OCI-M1 (cell line): ENCODE measurements at regions not wholly inside any gene's neighbourhood (a gene's known extent, or its start where the extent isn't known, plus 50 kb on each side); places are given as distances from the start of the nearest gene placed in this dataset.
"Not testable (repeated sequence)": the region's sequence is repeated elsewhere in the genome, so short reads cannot be mapped to it uniquely, and the experiment has no call there.

Experiments
- DNase-seq: peaks from one replicate; lab custom pipeline; 2025; lab: John Stamatoyannopoulos, UW

DNA sequence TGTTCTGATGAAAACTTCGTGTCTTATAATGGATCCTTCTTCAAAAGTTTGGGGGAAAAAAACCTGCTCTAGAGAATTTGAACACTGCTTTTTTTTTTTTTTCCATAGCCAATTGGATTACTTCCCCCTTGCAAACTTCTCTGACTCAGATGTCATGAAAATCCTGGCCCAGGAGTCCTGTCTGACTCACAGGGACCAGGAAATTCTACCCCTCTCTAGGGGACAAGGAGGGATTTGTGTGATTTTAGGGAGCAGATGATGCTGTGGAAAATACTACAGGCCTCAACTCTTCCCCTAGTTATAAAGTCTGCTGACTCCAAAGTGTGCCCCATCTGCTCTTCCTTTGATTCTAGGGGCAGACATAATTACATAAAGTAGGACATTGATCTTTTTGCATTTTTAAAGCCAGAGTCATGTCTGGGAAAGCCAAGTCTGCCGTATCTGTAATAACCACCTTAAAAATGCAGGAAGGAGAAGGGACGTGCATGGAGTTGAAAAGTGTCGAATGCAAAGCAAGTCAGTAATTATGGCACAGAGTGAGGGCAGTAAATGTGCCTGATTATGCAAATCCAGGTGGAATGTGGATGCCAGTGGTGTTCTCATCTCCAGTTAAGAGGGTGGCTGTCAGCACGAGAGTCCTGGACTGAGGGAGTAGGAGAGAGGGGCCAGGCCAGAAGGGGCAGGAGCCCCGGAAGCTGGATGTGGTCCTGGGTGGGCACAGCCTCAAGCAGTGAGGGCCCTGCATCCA lies 144.3 kb upstream of the SULF2 start:
- no peak for DNase-seq

DNA sequence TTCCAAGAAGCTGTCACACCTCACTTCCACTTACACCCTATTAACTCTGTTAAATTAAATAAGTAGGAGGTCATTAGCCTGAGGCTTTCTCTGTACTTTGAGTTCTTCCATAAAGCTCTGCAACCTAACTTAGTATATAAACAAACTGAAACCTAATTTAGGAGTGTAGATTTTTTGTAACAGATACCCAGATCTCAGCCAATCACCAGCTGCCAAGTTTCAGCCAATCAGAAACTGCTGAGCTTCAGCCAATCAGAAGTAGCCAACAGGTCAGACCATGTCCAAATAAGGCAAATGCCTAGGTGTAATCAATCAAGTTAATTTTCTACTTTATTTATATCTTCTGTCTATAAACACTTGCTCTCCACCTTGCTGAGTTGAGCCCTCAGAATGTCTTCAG lies 142.7 kb upstream of the SULF2 start:
- no peak for DNase-seq

DNA sequence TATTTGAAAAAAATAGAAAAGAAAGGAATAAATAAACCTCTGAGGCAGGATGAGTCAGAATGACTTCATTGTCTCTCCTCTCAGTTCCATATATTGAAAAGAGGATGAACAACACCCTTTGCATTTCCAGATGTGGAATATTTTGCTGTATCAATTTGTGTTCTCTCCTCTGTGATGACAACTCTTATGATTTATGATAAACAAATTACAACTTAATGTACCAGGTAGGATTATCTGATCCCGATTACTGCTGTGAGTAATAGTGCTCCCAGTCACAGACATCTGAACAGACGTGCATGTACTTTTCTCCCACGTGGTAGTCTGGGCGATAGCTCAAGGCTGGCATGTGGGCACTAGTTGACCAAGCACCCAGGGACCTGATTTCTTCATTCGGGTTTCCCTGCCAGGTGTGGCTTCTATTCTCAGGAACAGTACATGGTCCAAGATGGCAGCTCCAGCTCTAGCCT lies 142.1 kb upstream of the SULF2 start:
- DNase-seq, result no peak

GRCh38 chr20:47926731-47927130 lies 141.4 kb upstream of the SULF2 start:
- DNase-seq, result no peak

DNA sequence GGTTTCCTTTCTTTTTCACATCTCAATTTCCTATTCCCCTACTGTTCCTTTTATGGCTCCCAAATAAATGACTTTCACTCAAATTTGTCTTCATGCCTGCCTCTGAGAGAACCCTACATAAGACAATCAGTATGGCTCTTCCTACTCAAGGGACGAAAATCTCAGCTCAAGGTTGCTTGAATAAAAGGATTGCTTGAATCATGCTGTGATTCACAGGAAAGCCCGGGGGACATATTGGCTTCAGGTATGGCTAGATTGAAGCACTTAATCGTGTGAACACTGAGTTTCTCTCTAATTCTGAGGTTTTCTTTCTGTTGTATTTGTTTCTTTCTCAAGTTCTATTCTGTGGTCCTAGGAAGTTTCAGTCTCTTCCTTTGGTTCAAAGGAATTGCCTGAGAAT lies 140.3 kb upstream of the SULF2 start:
- DNase-seq, result no peak

GRCh38 chr20:47922269-47922668 lies 137.0 kb upstream of the SULF2 start:
- no peak for DNase-seq

DNA sequence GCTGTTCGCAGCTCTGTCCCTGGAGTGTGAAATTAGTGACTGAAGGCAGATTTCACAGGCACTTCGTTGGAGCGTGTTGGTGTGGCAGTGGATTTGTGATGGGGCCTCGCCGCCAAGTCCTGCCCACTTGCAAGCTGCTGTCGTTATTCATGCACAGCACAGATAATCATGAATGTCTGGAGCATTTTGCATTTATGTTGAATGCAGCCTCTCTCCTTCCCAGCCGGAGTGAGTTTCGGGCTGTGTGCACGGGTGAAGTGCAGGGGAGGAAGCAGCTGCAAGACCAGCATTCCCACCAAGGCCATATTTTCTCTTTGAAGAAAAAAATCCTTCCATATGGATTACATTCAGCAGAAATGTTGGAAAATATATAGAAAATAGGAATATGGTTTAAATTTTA lies 136.5 kb upstream of the SULF2 start:
- not testable (repeated sequence) for DNase-seq

DNA sequence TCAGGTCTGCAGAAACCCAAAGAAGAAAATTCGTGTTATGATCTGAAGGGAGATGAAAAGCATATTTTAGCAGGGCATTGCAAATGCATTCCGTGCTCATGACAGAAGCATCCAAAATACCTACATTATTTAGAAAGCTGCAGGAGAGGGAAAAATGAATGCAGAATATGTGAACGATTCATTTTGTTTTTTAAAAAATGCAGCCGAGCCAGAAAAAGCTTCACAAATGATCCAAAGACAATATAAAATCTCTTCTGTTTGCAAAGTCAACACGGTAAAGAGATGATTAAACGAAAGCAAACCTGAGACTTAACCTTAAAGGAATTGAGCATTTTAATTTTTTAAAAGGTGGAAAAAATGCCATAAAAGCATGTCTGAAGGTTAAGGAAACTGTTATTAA lies 136.1 kb upstream of the SULF2 start:
- DNase-seq, result no peak

DNA sequence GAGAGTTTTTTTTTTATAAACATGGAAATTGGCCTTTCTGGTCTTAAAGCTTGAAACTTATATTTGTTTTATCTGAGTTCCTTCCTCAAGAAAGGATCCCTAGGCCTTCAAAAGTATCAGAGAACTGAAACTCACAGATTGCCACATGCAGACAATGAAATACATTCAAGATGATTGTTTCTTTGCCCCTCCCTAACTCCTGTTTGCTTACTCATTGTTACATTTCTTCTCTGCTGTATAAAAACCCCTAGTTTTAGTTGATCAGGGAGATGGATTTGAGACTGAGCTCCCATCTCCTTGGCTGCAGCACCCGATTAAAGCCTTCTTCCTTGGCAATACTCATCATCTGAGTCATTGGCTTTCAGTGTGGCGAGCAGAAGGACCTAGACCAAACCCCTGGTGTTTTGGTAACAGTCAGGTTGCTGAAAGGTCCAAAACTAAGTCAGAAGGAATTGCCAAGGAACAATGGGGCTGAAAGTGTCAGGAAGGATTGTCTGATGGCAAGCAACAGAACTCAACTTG lies 132.3 kb upstream of the SULF2 start:
- no peak for DNase-seq

- DNase-seq, result no peak
Measured at GRCh38 chr20:47915495-47915894, 130.2 kb upstream of the SULF2 start.

GRCh38 chr20:47914792-47915191 lies 129.5 kb upstream of the SULF2 start:
- no peak for DNase-seq

- not testable (repeated sequence) for DNase-seq
Measured at GRCh38 chr20:47912786-47913501, 127.7 kb upstream of the SULF2 start.

- DNase-seq, result not testable (repeated sequence)
Measured at GRCh38 chr20:47912165-47912564, 126.9 kb upstream of the SULF2 start.

GRCh38 chr20:47909696-47910369 lies 124.6 kb upstream of the SULF2 start:
- not testable (repeated sequence) for DNase-seq

DNA sequence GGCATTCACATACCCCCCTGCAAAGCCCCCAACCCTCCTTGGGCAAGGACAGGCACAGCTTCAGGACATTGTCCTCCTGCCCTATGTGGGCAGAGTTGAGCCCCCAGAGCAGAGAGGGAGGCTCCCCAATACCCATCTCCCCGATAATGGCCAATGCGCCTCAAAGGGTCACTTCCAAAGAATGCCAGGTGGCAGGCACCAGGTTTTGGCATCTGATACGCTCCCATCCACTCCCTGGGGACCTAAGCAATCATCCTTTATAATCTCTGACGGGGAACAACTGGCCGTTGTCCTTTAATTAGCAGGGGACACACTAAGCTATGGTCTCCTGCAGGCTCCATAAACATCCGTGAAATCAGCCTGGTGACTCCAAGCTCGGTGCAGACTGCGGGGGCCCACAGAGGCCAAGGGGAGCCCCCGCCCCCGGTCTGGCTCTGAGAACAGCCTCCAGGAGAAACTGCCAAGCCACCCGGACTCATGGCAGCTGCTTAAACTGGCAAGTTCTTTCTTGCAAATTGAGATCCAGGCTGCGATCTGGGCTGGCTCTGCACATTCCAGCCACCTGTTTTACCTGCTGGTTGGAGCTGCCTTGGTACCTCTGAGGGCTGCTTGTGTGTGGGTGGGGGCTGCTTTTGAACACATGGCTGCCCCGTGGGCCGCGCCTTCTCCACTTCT lies 123.2 kb upstream of the SULF2 start:
- not testable (repeated sequence) for DNase-seq

GRCh38 chr20:47907951-47908350 lies 122.7 kb upstream of the SULF2 start:
- DNase-seq, result not testable (repeated sequence)

- DNase-seq, result no peak
Measured at GRCh38 chr20:47907031-47907675, 121.9 kb upstream of the SULF2 start.

DNA sequence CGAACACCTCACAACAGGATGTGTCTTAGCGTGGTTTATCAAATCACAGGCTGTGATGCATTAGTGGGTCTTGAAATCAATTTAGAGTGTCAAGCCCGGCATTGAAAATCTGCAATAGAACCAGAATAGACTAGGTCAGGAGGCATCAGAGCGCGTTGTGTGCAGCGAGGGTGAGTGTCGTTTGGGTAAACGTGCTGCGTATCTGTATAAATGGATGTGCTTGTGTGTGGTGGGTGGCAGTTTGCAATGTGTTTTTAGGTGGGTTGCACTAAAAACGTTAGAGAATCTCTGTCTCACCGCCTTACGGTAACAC lies 121.0 kb upstream of the SULF2 start:
- no peak for DNase-seq

- no peak for DNase-seq
Measured at GRCh38 chr20:47905628-47906347, 120.5 kb upstream of the SULF2 start.

- DNase-seq, result not testable (repeated sequence)
Measured at GRCh38 chr20:47903009-47903408, 117.7 kb upstream of the SULF2 start.

DNA sequence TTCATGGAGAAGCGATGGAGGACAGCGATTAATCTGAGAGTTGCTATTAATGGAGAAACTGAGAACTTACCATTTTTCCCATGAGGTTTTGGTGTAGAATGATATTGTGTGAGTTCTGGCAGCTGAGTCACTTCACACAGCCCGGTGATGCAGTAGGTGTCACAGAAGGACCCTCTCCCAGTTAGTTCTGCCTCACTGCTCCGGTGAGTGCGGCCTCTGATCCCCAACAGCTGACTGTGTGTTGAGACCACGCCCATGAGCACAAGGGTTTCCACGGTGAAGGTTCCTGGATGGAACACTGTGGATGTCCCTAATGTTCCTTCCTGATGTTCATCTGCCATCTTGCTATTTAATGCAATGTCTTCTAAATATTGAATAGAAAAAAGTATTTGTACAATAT lies 114.0 kb upstream of the SULF2 start:
- not testable (repeated sequence) for DNase-seq
